ENCODE measurements at regions not wholly inside any gene's neighbourhood (a gene's known extent, or its start where the extent isn't known, plus 50 kb on each side); places are given as distances from the start of the nearest gene placed in this dataset.
A peak's percentile ranks its signal among the peaks of the same experiment; 100 is the strongest.
"Not testable (repeated sequence)": the region's sequence is repeated elsewhere in the genome, so short reads cannot be mapped to it uniquely, and the experiment has no call there.

DNA sequence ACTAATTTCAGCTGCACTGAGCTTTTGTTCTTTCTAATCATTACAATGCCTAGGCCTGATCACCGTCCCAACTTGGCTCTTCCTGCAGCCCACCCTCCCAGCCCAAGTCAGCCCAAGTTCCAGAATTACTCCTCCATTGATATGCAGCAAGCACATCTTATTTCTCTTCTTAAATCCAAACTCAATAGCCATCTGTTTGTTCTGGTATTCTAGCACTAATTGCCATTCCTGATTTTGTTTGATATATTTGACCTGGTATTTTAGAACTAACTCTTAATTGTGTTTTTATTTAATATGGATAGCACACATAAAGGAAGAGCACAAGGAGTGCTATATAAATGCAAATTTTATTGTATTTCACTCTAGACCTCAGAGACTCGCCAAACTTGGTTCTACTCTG lies 241.2 kb downstream of the SKIDA1 start:
- no peak for DNase-seq
- TF ChIP-seq, protein P1, sequence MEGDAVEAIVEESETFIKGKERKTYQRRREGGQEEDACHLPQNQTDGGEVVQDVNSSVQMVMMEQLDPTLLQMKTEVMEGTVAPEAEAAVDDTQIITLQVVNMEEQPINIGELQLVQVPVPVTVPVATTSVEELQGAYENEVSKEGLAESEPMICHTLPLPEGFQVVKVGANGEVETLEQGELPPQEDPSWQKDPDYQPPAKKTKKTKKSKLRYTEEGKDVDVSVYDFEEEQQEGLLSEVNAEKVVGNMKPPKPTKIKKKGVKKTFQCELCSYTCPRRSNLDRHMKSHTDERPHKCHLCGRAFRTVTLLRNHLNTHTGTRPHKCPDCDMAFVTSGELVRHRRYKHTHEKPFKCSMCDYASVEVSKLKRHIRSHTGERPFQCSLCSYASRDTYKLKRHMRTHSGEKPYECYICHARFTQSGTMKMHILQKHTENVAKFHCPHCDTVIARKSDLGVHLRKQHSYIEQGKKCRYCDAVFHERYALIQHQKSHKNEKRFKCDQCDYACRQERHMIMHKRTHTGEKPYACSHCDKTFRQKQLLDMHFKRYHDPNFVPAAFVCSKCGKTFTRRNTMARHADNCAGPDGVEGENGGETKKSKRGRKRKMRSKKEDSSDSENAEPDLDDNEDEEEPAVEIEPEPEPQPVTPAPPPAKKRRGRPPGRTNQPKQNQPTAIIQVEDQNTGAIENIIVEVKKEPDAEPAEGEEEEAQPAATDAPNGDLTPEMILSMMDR (conservative IDR thresholded peaks at IDR 0.05): no peak
- 70 to 83% methylated on average over 1 to 2 of the region's 2 CpGs for WGBS, 2 experiments (ENCODE audit: insufficient coverage in 1 of 2, insufficient read length in 1 of 2)
- Histone ChIP-seq H3K27me3 (ENCODE audit: control insufficient read depth, insufficient read depth, low read length, poor library complexity, severe bottlenecking) (no peaks in the 10 kb centered on the region), H3K4me3 (ENCODE audit: low read length) (no peak overlapping the region), H3K4me1 (ENCODE audit: control insufficient read depth, insufficient read depth, low read length) (peaks cover 10% of the 10 kb centered on the region), H3K9me3 (ENCODE audit: control insufficient read depth, low read length) (no peaks in the 10 kb centered on the region), H3K27ac (ENCODE audit: low read depth, low read length) (no peak overlapping the region), H3K9ac (ENCODE audit: extremely low read depth, low read length, poor library complexity, severe bottlenecking) (no peak overlapping the region), H3K36me3 (ENCODE audit: control insufficient read depth, insufficient read depth, low read length) (no peaks in the 10 kb centered on the region)
- H3K27me3 Mint-ChIP-seq (ENCODE audit: insufficient read depth): no peaks in the 10 kb centered on the region
- H3K36me3 Mint-ChIP-seq (ENCODE audit: low read depth): peaks cover 3% of the 10 kb centered on the region
- H3K27ac Mint-ChIP-seq: peak overlapping the region; percentile 82
- H3K9me3 Mint-ChIP-seq: no peaks in the 10 kb centered on the region
- no peak overlapping the region for H3K4me3 Mint-ChIP-seq
- H3K4me1 Mint-ChIP-seq: peaks cover 64% of the 10 kb centered on the region

DNA sequence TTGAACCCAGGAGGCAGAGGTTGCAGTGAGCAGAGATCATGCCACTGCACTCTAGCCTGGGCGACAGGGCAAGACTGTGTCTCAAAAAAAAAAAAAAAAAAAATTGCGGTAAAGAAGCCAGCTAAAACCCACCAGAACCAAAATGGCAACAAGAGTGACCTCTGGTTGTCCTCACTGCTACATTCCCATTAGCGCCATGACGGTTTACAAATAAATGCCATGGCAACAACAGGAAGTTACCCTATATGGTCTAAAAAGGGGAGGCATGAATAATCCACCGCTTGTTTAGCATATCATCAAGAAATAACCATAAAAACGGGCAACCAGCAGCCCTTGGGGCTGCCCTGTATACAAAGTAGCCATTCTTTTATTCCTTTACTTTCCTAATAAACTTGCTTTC lies 242.4 kb downstream of the SKIDA1 start:
- not testable (repeated sequence) for H3K36me3 Mint-ChIP-seq (ENCODE audit: low read depth); H3K9ac ChIP-seq (ENCODE audit: extremely low read depth, low read length, poor library complexity, severe bottlenecking); H3K27ac ChIP-seq (ENCODE audit: low read depth, low read length); H3K36me3 ChIP-seq (ENCODE audit: control insufficient read depth, insufficient read depth, low read length); H3K27me3 Mint-ChIP-seq (ENCODE audit: insufficient read depth); H3K9me3 ChIP-seq (ENCODE audit: control insufficient read depth, low read length); H3K4me1 ChIP-seq (ENCODE audit: control insufficient read depth, insufficient read depth, low read length); H3K4me3 ChIP-seq (ENCODE audit: low read length); H3K9me3 Mint-ChIP-seq; H3K27me3 ChIP-seq (ENCODE audit: control insufficient read depth, insufficient read depth, low read length, poor library complexity, severe bottlenecking); DNase-seq; H3K4me3 Mint-ChIP-seq
- WGBS, 2 experiments (ENCODE audit: insufficient coverage in 1 of 2, insufficient read length in 1 of 2): 50 to 77% methylated on average over 2 to 6 of the region's 6 CpGs
- Mint-ChIP-seq H3K4me1 (peaks cover 68% of the 10 kb centered on the region), H3K27ac (peak overlapping the region; percentile 95)

DNA sequence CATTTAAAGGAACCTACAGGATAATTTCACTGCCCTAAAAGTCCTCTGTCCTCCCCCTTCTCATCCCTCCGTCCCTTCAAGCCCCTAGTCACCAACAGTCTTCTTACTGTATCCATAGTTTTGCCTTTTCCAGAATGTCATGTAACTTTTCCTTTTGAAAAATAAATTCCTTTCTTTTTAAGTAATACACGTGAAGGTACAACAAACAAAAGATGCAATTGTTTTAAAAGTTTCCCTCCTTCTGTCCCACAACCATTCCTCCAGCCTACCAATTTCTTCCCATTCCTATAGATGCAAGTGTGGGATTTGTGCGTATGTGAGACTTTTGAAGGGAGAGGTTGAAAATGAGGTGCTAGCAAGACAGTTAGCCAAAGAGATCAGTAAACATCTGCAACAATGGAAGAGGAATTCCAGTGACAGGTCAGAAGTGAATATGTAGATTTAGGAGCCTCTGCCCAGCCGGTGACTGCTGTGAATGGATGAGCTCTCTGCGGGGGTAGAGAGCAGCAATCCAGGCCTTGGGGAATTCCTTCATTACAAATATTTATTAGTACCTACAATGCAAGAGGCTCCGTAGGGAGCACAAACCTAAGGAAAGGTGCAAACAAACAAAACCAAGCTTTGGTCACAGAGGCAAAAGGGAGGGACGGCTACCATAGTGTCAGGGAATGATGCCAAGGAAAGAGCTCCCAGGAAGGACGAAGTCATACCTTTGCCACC lies 243.6 kb downstream of the SKIDA1 start:
- Histone ChIP-seq H3K4me1 (ENCODE audit: control insufficient read depth, insufficient read depth, low read length) (peaks cover 8% of the 10 kb centered on the region), H3K27ac (ENCODE audit: low read depth, low read length) (peak overlapping the region; percentile 54), H3K9me3 (ENCODE audit: control insufficient read depth, low read length) (no peaks in the 10 kb centered on the region), H3K36me3 (ENCODE audit: control insufficient read depth, insufficient read depth, low read length) (no peaks in the 10 kb centered on the region), H3K4me3 (ENCODE audit: low read length) (no peak overlapping the region), H3K9ac (ENCODE audit: extremely low read depth, low read length, poor library complexity, severe bottlenecking) (peak overlapping the region; percentile 50), H3K27me3 (ENCODE audit: control insufficient read depth, insufficient read depth, low read length, poor library complexity, severe bottlenecking) (no peaks in the 10 kb centered on the region)
- Mint-ChIP-seq H3K27ac (peak overlapping the region; percentile 95), H3K9me3 (no peaks in the 10 kb centered on the region), H3K4me1 (peaks cover 60% of the 10 kb centered on the region), H3K27me3 (ENCODE audit: insufficient read depth) (no peaks in the 10 kb centered on the region), H3K4me3 (peak overlapping the region; percentile 23), H3K36me3 (ENCODE audit: low read depth) (peaks cover 10% of the 10 kb centered on the region)
- WGBS, 2 experiments (ENCODE audit: insufficient coverage in 1 of 2, insufficient read length in 1 of 2): 2 to 7% methylated on average over 3 to 8 of the region's 8 CpGs
- TF ChIP-seq, protein P1 (conservative IDR thresholded peaks at IDR 0.05): no peak
- peak; percentile 97 for DNase-seq

Measured in endodermal cell (in vitro differentiated cells).